ENCODE measurements at regions not wholly inside any gene's neighbourhood (a gene's known extent, or its start where the extent isn't known, plus 50 kb on each side); places are given as distances from the start of the nearest gene placed in this dataset.
A peak's percentile ranks its signal among the peaks of the same experiment; 100 is the strongest.
"Not testable (repeated sequence)": the region's sequence is repeated elsewhere in the genome, so short reads cannot be mapped to it uniquely, and the experiment has no call there.

GRCh38 chr10:63675171-63675570 is 154.0 kb downstream of the REEP3 start:
- DNase-seq = no peak

- DNase-seq = no peak
These were observed 155.8 kb downstream of the REEP3 start for GRCh38 chr10:63677001-63677400.

- DNase-seq = not testable (repeated sequence)
These were observed 159.3 kb downstream of the REEP3 start for GRCh38 chr10:63680545-63680944.

- DNase-seq = peak; percentile 76
These were observed 160.9 kb downstream of the REEP3 start for GRCh38 chr10:63681993-63682697.

GRCh38 chr10:63682698-63683052 is 161.5 kb downstream of the REEP3 start:
- DNase-seq = not testable (repeated sequence)

GRCh38 chr10:63683223-63683622 is 162.0 kb downstream of the REEP3 start:
- no peak for DNase-seq

GRCh38 chr10:63683686-63684085 is 162.5 kb downstream of the REEP3 start:
- DNase-seq = no peak

GRCh38 chr10:63684257-63684936 is 163.2 kb downstream of the REEP3 start:
- DNase-seq = no peak

GRCh38 chr10:63689768-63690167 is 168.6 kb downstream of the REEP3 start:
- DNase-seq = no peak

GRCh38 chr10:63692220-63692896 is 171.2 kb downstream of the REEP3 start:
- DNase-seq = no peak

- not testable (repeated sequence) for DNase-seq
These were observed 171.8 kb downstream of the REEP3 start for GRCh38 chr10:63693021-63693420.

- no peak for DNase-seq
These were observed 175.0 kb downstream of the REEP3 start for GRCh38 chr10:63696205-63696604.

- no peak for DNase-seq
These were observed 177.0 kb downstream of the REEP3 start for GRCh38 chr10:63697956-63698786.

- DNase-seq = no peak
These were observed 177.6 kb downstream of the REEP3 start for GRCh38 chr10:63698787-63699150.

- peak; percentile 94 for DNase-seq
These were observed 178.8 kb downstream of the REEP3 start for GRCh38 chr10:63699785-63700613.

- no peak for DNase-seq
These were observed 179.5 kb downstream of the REEP3 start for GRCh38 chr10:63700631-63701156.

GRCh38 chr10:63702092-63702491 is 180.9 kb downstream of the REEP3 start:
- DNase-seq = no peak

- DNase-seq = no peak
These were observed 182.0 kb downstream of the REEP3 start for GRCh38 chr10:63703113-63703670.

- no peak for DNase-seq
These were observed 182.6 kb downstream of the REEP3 start for GRCh38 chr10:63703740-63704345.

- DNase-seq = peak; percentile 95
These were observed 186.2 kb downstream of the REEP3 start for GRCh38 chr10:63707254-63707910.

- DNase-seq = no peak
These were observed 187.2 kb downstream of the REEP3 start for GRCh38 chr10:63708421-63708820.

Data from amniotic stem cell (primary cell).